ENCODE measurements at regions not wholly inside any gene's neighbourhood (a gene's known extent, or its start where the extent isn't known, plus 50 kb on each side); places are given as distances from the start of the nearest gene placed in this dataset.

DNA sequence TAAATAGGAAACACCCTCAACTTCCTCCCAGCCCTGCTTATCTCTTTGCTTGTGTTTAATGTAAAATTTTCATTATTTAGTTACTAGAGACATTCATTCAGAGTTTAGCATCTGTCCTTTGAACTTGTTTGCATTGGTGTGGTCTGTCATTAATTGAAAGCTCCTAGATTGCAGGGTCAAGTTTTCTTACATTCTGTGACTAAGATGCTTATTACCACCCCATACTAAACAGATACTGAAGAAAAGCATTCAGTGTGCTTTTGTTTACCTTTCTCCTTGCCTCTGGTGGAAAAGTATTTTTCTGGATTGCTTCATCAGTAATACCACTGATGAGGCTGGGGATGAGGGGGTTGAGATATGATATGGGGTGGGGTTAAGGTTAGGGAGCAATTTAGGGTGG is 199.0 kb downstream of the SAMD5 start:
- Histone ChIP-seq H3K36me3 (ENCODE audit: insufficient read depth, low read length) (no peaks in the 10 kb centered on the region), H3K4me2 (ENCODE audit: insufficient read depth, low read length) (no peak overlapping the region), H3K27ac (ENCODE audit: low read depth, low read length) (no peak overlapping the region), H3K4me1 (ENCODE audit: insufficient read depth, low read length) (no peaks in the 10 kb centered on the region), H4K20me1 (ENCODE audit: insufficient read depth, low read length) (no peaks in the 10 kb centered on the region), H3K9me3 (ENCODE audit: low read depth, low read length) (no peaks in the 10 kb centered on the region), H3K4me3 (ENCODE audit: insufficient read depth, low read length) (no peak overlapping the region), H3K27me3 (ENCODE audit: insufficient read depth, low read length) (no peaks in the 10 kb centered on the region), H2AFZ (ENCODE audit: low read length) (no peak overlapping the region), H3K79me2 (ENCODE audit: insufficient read depth, low read length) (no peaks in the 10 kb centered on the region)
- DNase-seq (ENCODE audit: insufficient read length, low spot score, missing footprints), result no peak
- no peak for TF ChIP-seq CTCF (IDR thresholded peaks at IDR 0.05; ENCODE audit: extremely low read depth, low read depth, low read length)

GRCh38 chr6:147708170-147708569 is 199.7 kb downstream of the SAMD5 start:
- no peaks in the 10 kb centered on the region for H3K27me3 ChIP-seq (ENCODE audit: insufficient read depth, low read length)
- no peak overlapping the region for H2AFZ ChIP-seq (ENCODE audit: low read length)
- H4K20me1 ChIP-seq (ENCODE audit: insufficient read depth, low read length), result no peaks in the 10 kb centered on the region
- H3K36me3 ChIP-seq (ENCODE audit: insufficient read depth, low read length), result no peaks in the 10 kb centered on the region
- TF ChIP-seq CTCF (IDR thresholded peaks at IDR 0.05; ENCODE audit: extremely low read depth, low read depth, low read length), result no peak
- no peak overlapping the region for H3K27ac ChIP-seq (ENCODE audit: low read depth, low read length)
- no peaks in the 10 kb centered on the region for H3K4me1 ChIP-seq (ENCODE audit: insufficient read depth, low read length)
- H3K4me2 ChIP-seq (ENCODE audit: insufficient read depth, low read length), result no peak overlapping the region
- H3K79me2 ChIP-seq (ENCODE audit: insufficient read depth, low read length), result no peaks in the 10 kb centered on the region
- no peak overlapping the region for H3K4me3 ChIP-seq (ENCODE audit: insufficient read depth, low read length)
- DNase-seq (ENCODE audit: insufficient read length, low spot score, missing footprints), result no peak
- no peaks in the 10 kb centered on the region for H3K9me3 ChIP-seq (ENCODE audit: low read depth, low read length)

- Histone ChIP-seq H4K20me1 (ENCODE audit: insufficient read depth, low read length) (no peaks in the 10 kb centered on the region), H3K36me3 (ENCODE audit: insufficient read depth, low read length) (no peaks in the 10 kb centered on the region), H3K4me1 (ENCODE audit: insufficient read depth, low read length) (no peaks in the 10 kb centered on the region), H3K9me3 (ENCODE audit: low read depth, low read length) (no peaks in the 10 kb centered on the region), H2AFZ (ENCODE audit: low read length) (no peak overlapping the region), H3K4me2 (ENCODE audit: insufficient read depth, low read length) (no peak overlapping the region), H3K4me3 (ENCODE audit: insufficient read depth, low read length) (no peak overlapping the region), H3K79me2 (ENCODE audit: insufficient read depth, low read length) (no peaks in the 10 kb centered on the region), H3K27me3 (ENCODE audit: insufficient read depth, low read length) (no peaks in the 10 kb centered on the region), H3K27ac (ENCODE audit: low read depth, low read length) (no peak overlapping the region)
- no peak for DNase-seq (ENCODE audit: insufficient read length, low spot score, missing footprints)
- no peak for TF ChIP-seq CTCF (IDR thresholded peaks at IDR 0.05; ENCODE audit: extremely low read depth, low read depth, low read length)
Measured at GRCh38 chr6:147709396-147710272, 201.1 kb downstream of the SAMD5 start.

DNA sequence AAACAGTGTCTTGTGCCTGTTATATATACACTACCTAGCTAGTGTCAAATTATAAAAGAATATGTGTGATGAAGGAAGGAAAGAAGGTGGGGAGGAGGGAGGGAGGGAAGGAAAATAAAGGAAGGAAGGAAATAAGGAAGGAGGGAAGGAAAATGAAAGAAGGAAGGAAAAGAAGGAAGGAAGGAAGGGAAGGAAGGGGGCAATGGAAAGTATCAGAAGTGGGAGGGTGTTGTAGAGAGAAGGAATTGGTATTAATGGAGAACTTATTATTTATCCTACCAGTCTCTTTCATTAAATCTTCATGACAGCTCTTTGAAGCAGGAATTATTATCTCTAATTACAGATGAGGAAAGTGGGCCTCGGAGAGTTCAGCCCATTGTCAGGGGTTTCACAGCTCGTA is 202.4 kb downstream of the SAMD5 start:
- no peaks in the 10 kb centered on the region for H3K79me2 ChIP-seq (ENCODE audit: insufficient read depth, low read length)
- H3K4me1 ChIP-seq (ENCODE audit: insufficient read depth, low read length), result no peaks in the 10 kb centered on the region
- H3K27me3 ChIP-seq (ENCODE audit: insufficient read depth, low read length), result no peaks in the 10 kb centered on the region
- TF ChIP-seq CTCF (IDR thresholded peaks at IDR 0.05; ENCODE audit: extremely low read depth, low read depth, low read length), result no peak
- H2AFZ ChIP-seq (ENCODE audit: low read length), result no peak overlapping the region
- no peaks in the 10 kb centered on the region for H3K36me3 ChIP-seq (ENCODE audit: insufficient read depth, low read length)
- no peak for DNase-seq (ENCODE audit: insufficient read length, low spot score, missing footprints)
- no peaks in the 10 kb centered on the region for H4K20me1 ChIP-seq (ENCODE audit: insufficient read depth, low read length)
- H3K27ac ChIP-seq (ENCODE audit: low read depth, low read length), result no peak overlapping the region
- no peak overlapping the region for H3K4me2 ChIP-seq (ENCODE audit: insufficient read depth, low read length)
- no peaks in the 10 kb centered on the region for H3K9me3 ChIP-seq (ENCODE audit: low read depth, low read length)
- no peak overlapping the region for H3K4me3 ChIP-seq (ENCODE audit: insufficient read depth, low read length)

All from osteoblast (primary cell).